ENCODE measurements at regions not wholly inside any gene's neighbourhood (a gene's known extent, or its start where the extent isn't known, plus 50 kb on each side); places are given as distances from the start of the nearest gene placed in this dataset.
"Not testable (repeated sequence)": the region's sequence is repeated elsewhere in the genome, so short reads cannot be mapped to it uniquely, and the experiment has no call there.

- no peak for DNase-seq
- H3K36me3 ChIP-seq (replicated peaks; ENCODE audit: control insufficient read depth, insufficient read depth, low read length): no peaks in the 10 kb centered on the region
- H3K4me3 ChIP-seq (ENCODE audit: insufficient read depth, low read depth, low read length): no peak overlapping the region
- no peaks in the 10 kb centered on the region for H3K27me3 ChIP-seq (ENCODE audit: control insufficient read depth, insufficient read depth, low read length)
These were observed 354.9 kb downstream of the TMEM121 start for GRCh38 chr14:105881021-105881930.

- not testable (repeated sequence) for H3K27me3 ChIP-seq (ENCODE audit: control insufficient read depth, insufficient read depth, low read length); DNase-seq; H3K36me3 ChIP-seq (replicated peaks; ENCODE audit: control insufficient read depth, insufficient read depth, low read length); H3K4me3 ChIP-seq (ENCODE audit: insufficient read depth, low read depth, low read length)
These were observed 355.6 kb downstream of the TMEM121 start for GRCh38 chr14:105882011-105882410.

DNA sequence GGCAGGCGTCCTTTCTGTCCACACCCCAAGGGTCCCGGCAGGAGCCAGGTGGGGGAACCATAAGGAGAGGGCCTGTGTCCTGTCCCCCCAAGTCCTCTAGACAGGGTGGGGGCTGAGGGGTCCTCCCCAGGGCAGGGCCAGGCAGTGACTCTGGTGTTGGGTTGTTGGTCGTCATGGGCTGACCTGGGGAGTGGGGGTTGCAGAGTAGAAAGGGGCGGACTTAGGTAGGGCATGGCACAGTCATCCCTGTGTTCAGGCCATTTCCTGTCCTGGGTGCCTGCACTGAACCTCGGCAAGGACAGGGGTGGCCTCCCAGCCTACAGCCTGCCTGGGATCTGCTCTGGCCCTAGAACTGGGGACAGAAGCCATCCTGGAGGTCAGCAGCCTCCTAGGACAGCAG lies 356.2 kb downstream of the TMEM121 start:
- no peaks in the 10 kb centered on the region for H3K27me3 ChIP-seq (ENCODE audit: control insufficient read depth, insufficient read depth, low read length)
- no peaks in the 10 kb centered on the region for H3K36me3 ChIP-seq (replicated peaks; ENCODE audit: control insufficient read depth, insufficient read depth, low read length)
- no peak overlapping the region for H3K4me3 ChIP-seq (ENCODE audit: insufficient read depth, low read depth, low read length)
- DNase-seq: no peak

GRCh38 chr14:105883066-105884005 lies 357.0 kb downstream of the TMEM121 start:
- no peak for DNase-seq
- Histone ChIP-seq H3K36me3 (replicated peaks; ENCODE audit: control insufficient read depth, insufficient read depth, low read length) (no peaks in the 10 kb centered on the region), H3K27me3 (ENCODE audit: control insufficient read depth, insufficient read depth, low read length) (no peaks in the 10 kb centered on the region), H3K4me3 (ENCODE audit: insufficient read depth, low read depth, low read length) (no peak overlapping the region)

DNA sequence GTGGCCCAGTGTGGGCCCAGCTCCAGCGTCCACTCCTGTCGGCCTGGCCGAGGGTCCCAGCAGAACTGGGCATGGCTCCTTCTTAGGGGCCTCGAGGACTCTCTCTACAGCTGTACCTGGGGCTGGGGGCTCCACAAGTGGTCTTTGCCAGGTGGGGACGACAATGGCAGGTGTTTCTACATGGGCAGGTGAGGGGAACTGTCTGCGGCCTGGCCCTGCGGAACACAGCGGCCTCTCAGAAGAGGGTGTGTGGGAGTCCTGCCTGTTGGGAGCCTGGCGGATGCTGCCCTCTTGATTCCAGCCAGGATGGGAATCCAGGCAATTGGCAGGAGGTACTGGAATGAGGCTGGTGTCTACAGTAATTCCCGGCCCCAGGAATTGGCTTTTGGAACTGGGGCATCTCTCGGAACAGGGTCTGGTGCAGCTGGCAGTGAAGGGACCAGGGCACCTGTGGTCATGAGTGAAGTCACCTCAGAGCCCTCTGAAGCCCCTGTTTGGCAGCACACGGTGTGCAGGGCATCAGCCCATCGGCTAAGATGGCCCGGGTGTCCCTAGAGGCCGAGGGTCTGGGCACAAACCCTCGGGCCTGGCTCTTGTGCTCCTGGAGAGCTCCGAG lies 357.9 kb downstream of the TMEM121 start:
- DNase-seq; H3K27me3 ChIP-seq (ENCODE audit: control insufficient read depth, insufficient read depth, low read length); H3K36me3 ChIP-seq (replicated peaks; ENCODE audit: control insufficient read depth, insufficient read depth, low read length); H3K4me3 ChIP-seq (ENCODE audit: insufficient read depth, low read depth, low read length): not testable (repeated sequence)

- no peak for DNase-seq
- Histone ChIP-seq H3K4me3 (ENCODE audit: insufficient read depth, low read depth, low read length) (no peak overlapping the region), H3K27me3 (ENCODE audit: control insufficient read depth, insufficient read depth, low read length) (no peaks in the 10 kb centered on the region), H3K36me3 (replicated peaks; ENCODE audit: control insufficient read depth, insufficient read depth, low read length) (no peaks in the 10 kb centered on the region)
These were observed 358.5 kb downstream of the TMEM121 start for GRCh38 chr14:105884808-105885281.

DNA sequence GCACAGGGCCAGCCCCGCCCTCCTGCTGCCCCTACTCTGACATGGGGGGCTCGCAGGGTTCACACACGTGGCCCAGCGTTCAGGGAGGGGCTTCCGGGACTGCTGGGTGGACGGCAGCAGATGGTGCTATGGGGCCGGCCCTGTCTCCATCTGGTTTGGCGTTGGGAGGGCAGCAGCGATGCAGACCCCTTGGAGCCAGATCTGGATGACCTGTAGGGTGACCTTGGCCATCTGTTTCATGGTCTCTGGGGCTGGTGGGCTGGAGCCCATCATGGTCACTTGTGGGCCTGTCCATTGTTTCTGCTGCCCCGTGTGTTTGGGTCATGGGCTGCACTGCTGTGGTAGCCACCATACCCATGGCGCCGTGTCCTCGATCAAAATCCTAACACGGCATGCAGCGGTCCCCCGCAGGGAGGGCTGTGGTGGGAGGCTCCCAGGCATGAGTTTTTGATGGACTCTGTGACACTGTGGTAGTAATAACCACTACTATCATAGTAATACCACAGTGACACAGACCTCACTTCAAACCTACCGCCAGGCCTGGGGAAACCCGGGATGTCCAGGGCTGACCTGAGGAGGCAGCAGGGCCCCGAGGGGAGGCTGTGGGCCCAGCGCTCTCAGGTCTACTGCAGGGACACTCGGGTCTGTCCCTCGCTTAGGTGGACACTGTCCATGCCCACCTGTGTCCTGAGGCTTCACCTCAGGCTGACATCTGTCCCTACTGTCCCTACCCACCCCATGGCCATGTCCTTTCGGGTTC lies 359.4 kb downstream of the TMEM121 start:
- no peak for DNase-seq
- no peaks in the 10 kb centered on the region for H3K27me3 ChIP-seq (ENCODE audit: control insufficient read depth, insufficient read depth, low read length)

DNA sequence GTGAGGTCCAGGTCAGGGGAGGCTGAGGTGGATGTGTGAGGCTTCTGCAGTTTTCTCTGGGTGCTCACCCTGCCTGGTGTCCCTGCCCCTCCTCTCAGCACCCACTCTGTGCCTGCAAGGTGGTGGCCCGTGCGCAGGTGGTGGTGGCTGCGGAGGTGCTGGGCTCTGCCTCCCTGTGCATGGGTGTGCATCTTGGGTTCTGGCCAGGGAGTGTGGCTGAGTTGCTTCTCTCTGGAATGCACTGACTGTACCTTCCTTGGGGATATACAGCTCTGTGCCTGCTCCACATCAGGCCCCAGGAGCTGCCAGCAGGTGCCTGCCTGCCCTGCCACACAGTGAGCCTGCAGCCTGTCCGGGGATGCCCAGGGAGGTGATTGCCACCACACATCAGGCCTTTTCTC lies 360.4 kb downstream of the TMEM121 start:
- DNase-seq; H3K27me3 ChIP-seq (ENCODE audit: control insufficient read depth, insufficient read depth, low read length); H3K36me3 ChIP-seq (replicated peaks; ENCODE audit: control insufficient read depth, insufficient read depth, low read length); H3K4me3 ChIP-seq (ENCODE audit: insufficient read depth, low read depth, low read length): not testable (repeated sequence)

More for the DNA sequence above, 359.4 kb downstream of the TMEM121 start:
- no peaks in the 10 kb centered on the region for H3K36me3 ChIP-seq (replicated peaks; ENCODE audit: control insufficient read depth, insufficient read depth, low read length)
- H3K4me3 ChIP-seq (ENCODE audit: insufficient read depth, low read depth, low read length): no peak overlapping the region

GRCh38 chr14:105887692-105888091 lies 361.3 kb downstream of the TMEM121 start:
- no peak for DNase-seq
- Histone ChIP-seq H3K36me3 (replicated peaks; ENCODE audit: control insufficient read depth, insufficient read depth, low read length) (no peaks in the 10 kb centered on the region), H3K27me3 (ENCODE audit: control insufficient read depth, insufficient read depth, low read length) (no peaks in the 10 kb centered on the region), H3K4me3 (ENCODE audit: insufficient read depth, low read depth, low read length) (no peak overlapping the region)

DNA sequence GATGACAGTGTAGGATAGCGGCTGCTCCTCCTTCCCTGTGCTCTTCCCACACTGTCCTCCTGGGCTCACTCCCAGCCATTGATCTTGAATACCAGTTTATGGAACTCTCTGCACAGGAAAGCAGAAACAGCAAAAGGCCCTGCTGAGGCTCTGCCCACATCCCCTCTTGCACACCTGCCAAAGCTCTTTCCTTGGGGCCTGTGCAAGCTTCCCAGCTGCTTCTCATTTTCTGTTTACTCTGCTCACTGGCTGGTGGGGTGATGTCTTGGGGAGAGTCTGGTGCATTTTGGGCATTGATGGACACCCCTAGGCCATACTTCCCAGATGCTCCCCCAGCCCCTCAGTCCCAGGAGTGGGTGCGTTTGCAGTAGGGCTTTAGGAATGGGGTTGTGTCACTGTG lies 361.8 kb downstream of the TMEM121 start:
- DNase-seq: no peak
- no peaks in the 10 kb centered on the region for H3K36me3 ChIP-seq (replicated peaks; ENCODE audit: control insufficient read depth, insufficient read depth, low read length)
- no peaks in the 10 kb centered on the region for H3K27me3 ChIP-seq (ENCODE audit: control insufficient read depth, insufficient read depth, low read length)
- H3K4me3 ChIP-seq (ENCODE audit: insufficient read depth, low read depth, low read length): no peak overlapping the region

DNA sequence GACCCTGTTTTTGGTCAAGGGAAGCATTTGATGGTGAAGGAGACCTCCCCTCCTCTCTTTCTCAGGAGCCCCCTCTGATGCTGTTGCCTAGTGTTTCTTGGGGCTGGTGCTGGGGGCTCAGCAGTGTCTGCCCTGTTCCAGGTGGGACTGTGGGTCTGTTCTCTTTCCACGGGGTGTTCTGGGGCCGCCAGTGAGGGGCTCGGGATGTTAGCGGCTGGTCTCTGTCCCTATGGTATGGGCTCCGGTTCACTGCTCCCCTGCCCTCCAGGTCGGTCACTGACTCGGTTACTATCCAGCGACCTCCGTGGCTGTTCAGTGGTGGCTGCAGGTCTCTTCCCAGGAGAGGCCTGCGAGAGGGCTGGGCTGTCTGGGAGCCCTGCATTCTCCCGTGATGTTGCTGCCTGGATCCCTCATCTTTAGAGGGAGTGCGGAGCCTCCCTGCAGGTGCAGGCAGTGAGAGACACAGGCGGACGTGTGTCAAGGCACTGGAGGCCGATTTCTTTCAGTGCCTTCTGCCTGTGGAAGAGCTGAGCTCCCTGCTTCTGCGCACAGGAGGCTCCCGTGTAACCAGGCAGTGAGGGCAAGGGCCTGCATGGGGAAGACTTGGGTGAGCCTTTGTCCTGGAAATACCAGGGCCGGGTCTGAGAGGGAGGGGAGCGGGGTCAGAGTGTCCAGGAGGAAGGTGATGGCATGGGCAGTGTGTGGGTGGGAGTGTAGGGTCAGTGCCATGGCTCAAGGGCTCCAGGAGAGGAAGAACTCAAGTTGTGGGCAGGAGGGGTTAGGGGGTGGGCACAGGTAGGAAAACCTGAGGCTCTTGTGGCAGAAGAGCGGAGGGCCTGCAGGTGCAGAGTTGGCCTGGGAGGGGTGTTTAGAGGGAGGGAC lies 362.6 kb downstream of the TMEM121 start:
- no peak for DNase-seq
- Histone ChIP-seq H3K27me3 (ENCODE audit: control insufficient read depth, insufficient read depth, low read length) (no peaks in the 10 kb centered on the region), H3K36me3 (replicated peaks; ENCODE audit: control insufficient read depth, insufficient read depth, low read length) (no peaks in the 10 kb centered on the region), H3K4me3 (ENCODE audit: insufficient read depth, low read depth, low read length) (no peak overlapping the region)

DNA sequence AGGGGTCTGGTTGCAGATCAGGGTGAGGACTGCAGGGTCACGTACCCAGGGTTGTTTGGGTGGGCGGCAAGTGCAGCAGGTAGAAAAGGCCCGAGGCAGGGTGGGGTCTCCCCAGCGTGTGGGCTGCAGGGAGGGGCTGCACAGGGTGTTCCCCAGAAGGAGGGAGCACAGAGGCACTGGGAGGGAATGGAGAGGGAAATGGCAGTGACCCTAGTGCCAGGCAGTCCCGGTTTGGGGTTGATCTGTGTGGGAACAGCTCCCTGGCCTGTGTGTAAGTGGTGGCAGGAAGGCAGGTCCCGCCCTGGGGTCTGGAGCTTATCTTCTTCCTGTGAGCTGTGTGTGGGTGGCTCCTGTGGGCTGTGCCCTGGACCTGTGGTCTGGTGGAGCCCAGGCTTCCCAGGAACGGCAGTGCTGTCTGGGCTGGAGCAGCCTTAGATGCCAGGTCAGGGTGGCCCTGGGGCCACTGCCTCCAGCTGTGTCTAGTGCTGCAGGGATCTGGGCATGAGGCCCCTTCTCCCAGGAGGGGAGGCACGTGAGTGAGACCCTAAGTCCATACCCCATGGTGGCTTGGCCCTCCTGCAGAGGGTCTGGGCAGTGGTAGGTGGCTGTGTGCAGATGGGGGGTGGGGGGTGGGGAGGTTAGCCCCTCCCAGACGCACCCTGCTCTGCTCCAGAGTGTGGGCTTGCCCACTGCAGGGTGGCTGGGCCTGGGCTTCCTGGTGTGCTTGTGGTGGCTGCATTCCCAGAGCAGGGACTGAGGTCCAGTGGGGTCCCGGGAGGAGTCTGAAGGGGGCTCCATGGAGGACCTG lies 363.5 kb downstream of the TMEM121 start:
- Histone ChIP-seq H3K4me3 (ENCODE audit: insufficient read depth, low read depth, low read length) (no peak overlapping the region), H3K36me3 (replicated peaks; ENCODE audit: control insufficient read depth, insufficient read depth, low read length) (no peaks in the 10 kb centered on the region), H3K27me3 (ENCODE audit: control insufficient read depth, insufficient read depth, low read length) (no peaks in the 10 kb centered on the region)
- DNase-seq: no peak
